ENCODE measurements at regions not wholly inside any gene's neighbourhood (a gene's known extent, or its start where the extent isn't known, plus 50 kb on each side); places are given as distances from the start of the nearest gene placed in this dataset.

GRCh38 chr18:59748628-59749360, 51.6 kb upstream of the CCBE1 start:
- no peak for TF ChIP-seq POLR2AphosphoS5 (IDR thresholded peaks at IDR 0.05)
- TF ChIP-seq CTCF (IDR thresholded peaks at IDR 0.05 in 8 of 11, conservative IDR thresholded peaks at IDR 0.05 in 3 of 11) = no peak

All from spleen (tissue), 7 donors.